ENCODE measurements at regions not wholly inside any gene's neighbourhood (a gene's known extent, or its start where the extent isn't known, plus 50 kb on each side); places are given as distances from the start of the nearest gene placed in this dataset.

GRCh38 chr22:47230741-47231140 lies 468.3 kb downstream of the TBC1D22A start:
- no peak for TF ChIP-seq MAZ (IDR thresholded peaks at IDR 0.05; ENCODE audit: borderline replicate concordance, low read depth, low read length)
- no peak for TF ChIP-seq CEBPB (IDR thresholded peaks at IDR 0.05; ENCODE audit: low read depth, low read length)
- no peak for TF ChIP-seq USF2 (IDR thresholded peaks at IDR 0.05; ENCODE audit: low read depth, low read length)
- no peak for TF ChIP-seq RCOR1 (IDR thresholded peaks at IDR 0.05; ENCODE audit: insufficient replicate concordance, low read length)
- no peak for TF ChIP-seq BHLHE40 (IDR thresholded peaks at IDR 0.05; ENCODE audit: low read depth, low read length)
- no peak for TF ChIP-seq MXI1 (IDR thresholded peaks at IDR 0.05; ENCODE audit: borderline replicate concordance, low read depth, low read length)
- no peak overlapping the region for H4K8ac ChIP-seq (ENCODE audit: low read depth in 2 of 2, low read length in 2 of 2)
- no peaks in the 10 kb centered on the region for H4K20me1 ChIP-seq (ENCODE audit: insufficient read depth, low read length)
- no peak overlapping the region for H3K4me3 ChIP-seq (ENCODE audit: insufficient read depth, low read depth, low read length)
- H3K18ac ChIP-seq (ENCODE audit: low read depth, low read length) = no peak overlapping the region
- H3K9me3 ChIP-seq (ENCODE audit: control insufficient read depth, insufficient read depth, low read length) = peaks cover 3% of the 10 kb centered on the region; the same call in 1 of the 2 replicates
- H2AK9ac ChIP-seq (replicated peaks; ENCODE audit: low read depth, low read length, poor library complexity) = no peak overlapping the region
- no peaks in the 10 kb centered on the region for H3K27me3 ChIP-seq (ENCODE audit: control insufficient read depth, insufficient read depth, low read length)
- BruUV-seq (replicated peaks) = no TSS peak
- dilution Hi-C loops (cut with HindIII; ENCODE audit: low sequenced_read_pairs, unreplicated experiment) = no loop called here
- H3K56ac ChIP-seq (ENCODE audit: extremely low read depth, insufficient read depth, low read length) = no peak overlapping the region
- ATAC-seq (ENCODE audit: low read depth) = no peak
- intact Hi-C loops (cut with micrococcal nuclease) = no loop called here
- no peaks in the 10 kb centered on the region for H3K36me3 ChIP-seq (ENCODE audit: control insufficient read depth, insufficient read depth, low read length)
- CTCF ChIA-PET = no interaction called here
- H2BK120ac ChIP-seq (ENCODE audit: low read depth, low read length) = no peak overlapping the region
- in situ Hi-C loops (cut with MboI; ENCODE audit: low sequenced_read_pairs) = no loop called here
- POLR2A ChIA-PET (ENCODE audit: unreplicated experiment) = no interaction called here
- no peak overlapping the region for H2BK20ac ChIP-seq (ENCODE audit: low read depth, low read length)
- 14% methylated on average over 3 of the region's 5 CpGs; no CpG with 5 or more reads in 1 of the 2 experiments for WGBS, 2 experiments (ENCODE audit: extremely low coverage in 2 of 2, insufficient read length in 1 of 2)
- H2AFZ ChIP-seq (replicated peaks; ENCODE audit: low read length, poor library complexity) = no peak overlapping the region
- H3K9me1 ChIP-seq (ENCODE audit: insufficient read depth, low read length) = no peaks in the 10 kb centered on the region
- H3K79me1 ChIP-seq (ENCODE audit: low read depth in 1 of 2, low read length in 2 of 2) = no peaks in the 10 kb centered on the region
- no peak overlapping the region for H3K4ac ChIP-seq (ENCODE audit: low read depth, low read length)
- H2BK5ac ChIP-seq (ENCODE audit: low read depth, low read length, poor library complexity, severe bottlenecking) = no peak overlapping the region
- H3K27ac ChIP-seq (ENCODE audit: insufficient read depth, low read length) = no peak overlapping the region
- no peak overlapping the region for H3K4me2 ChIP-seq (ENCODE audit: low read depth, low read length)
- no peak overlapping the region for H2BK15ac ChIP-seq (ENCODE audit: low read depth, low read length)
- H4K91ac ChIP-seq (ENCODE audit: insufficient read depth, low read depth, low read length) = no peak overlapping the region
- no peak overlapping the region for H2AK5ac ChIP-seq (ENCODE audit: low read depth, low read length)
- no peaks in the 10 kb centered on the region for H3K4me1 ChIP-seq (ENCODE audit: control insufficient read depth, insufficient read depth, low read length)
- H3K23ac ChIP-seq (ENCODE audit: low read depth, low read length) = no peak overlapping the region
- no peak overlapping the region for H3K14ac ChIP-seq (replicated peaks; ENCODE audit: low read depth, low read length)
- no peak for DNase-seq
- H4K5ac ChIP-seq (ENCODE audit: low read depth, low read length) = no peak overlapping the region
- H3K9ac ChIP-seq (ENCODE audit: low read depth, low read length) = no peak overlapping the region

Data from IMR-90 (cell line).